GM18873 (cell line): ENCODE measurements at regions not wholly inside any gene's neighbourhood (a gene's known extent, or its start where the extent isn't known, plus 50 kb on each side); places are given as distances from the start of the nearest gene placed in this dataset.

Experiments used
- ATAC-seq: cut with Tn5 transposase; IDR thresholded peaks from one replicate; pipeline ENCODE4 v1.9.1; 2021; ENCODE audit warnings: mild to moderate bottlenecking, moderate library complexity, moderate number of reproducible peaks; ENCODE audit not compliant: unreplicated experiment, low FRiP score

DNA sequence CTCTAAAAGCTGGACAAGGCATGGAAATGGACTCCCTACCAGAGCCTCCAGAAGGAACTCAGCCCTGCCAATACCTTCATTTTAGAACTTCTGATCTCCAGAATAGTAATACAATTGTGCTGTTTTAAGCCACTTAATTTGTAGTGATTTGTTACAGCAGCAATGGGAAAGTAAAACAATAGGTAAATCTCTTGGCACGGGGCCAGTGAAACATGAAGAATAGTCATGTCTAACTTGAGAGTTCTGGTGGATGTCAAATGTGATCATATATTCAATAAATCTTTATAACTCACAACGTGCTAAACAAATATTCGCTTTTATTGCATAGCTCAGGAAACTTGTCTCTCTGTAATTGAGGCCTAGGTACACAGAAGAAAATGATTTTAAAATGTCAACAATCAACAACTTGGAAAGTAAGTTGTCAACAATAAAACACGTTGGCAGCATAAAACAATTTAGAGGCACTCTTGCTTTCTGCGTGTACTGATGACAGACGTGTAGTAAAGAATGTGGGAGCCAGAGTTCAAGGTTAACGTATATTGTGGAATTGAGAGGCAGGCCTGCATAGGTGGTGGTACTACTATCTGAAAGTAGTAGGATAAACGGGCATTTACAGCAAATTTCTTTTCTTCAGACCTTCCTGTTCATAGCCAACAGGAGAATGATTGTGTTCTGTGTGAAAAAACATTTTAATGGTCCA, 140.5 kb upstream of the OPRM1 start:
- no peak for ATAC-seq

DNA sequence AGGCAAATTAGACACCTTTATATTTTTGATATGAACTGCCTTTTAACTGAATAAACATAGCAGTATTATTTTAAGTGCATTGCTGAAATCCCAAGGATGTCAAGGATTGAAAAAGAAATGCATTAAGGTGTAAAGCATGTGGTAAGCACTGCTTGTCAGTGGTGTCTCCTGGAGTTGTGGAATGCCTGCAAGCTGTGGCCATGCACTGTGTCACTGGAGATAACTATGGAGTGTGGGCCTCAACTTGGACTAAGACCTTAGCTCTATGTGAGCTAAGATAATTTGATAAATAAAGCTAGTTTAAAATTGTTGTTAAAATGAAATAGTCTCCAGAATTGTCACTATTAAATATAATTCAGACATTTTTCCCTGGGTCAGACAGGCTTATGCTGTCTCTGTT, 156.6 kb upstream of the OPRM1 start:
- ATAC-seq: no peak

DNA sequence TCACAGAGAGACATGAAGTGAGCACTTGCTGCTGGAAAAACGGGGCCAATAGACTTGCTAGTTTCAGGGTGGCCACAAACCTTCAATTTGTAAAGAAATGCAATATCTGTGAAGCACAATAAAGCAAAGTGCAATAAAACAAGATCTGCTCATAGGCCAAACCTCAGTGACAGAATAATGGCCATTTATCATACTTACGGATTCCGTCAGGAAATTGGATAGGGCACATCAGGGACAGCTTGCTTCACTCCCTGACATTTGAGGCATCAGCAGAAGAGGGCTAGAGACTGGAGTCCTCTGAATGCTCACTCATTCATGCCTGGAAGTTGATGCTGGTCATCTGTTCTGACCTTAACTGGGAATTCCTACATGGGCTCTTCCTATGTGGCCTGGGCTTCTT, 165.5 kb upstream of the OPRM1 start:
- no peak for ATAC-seq

DNA sequence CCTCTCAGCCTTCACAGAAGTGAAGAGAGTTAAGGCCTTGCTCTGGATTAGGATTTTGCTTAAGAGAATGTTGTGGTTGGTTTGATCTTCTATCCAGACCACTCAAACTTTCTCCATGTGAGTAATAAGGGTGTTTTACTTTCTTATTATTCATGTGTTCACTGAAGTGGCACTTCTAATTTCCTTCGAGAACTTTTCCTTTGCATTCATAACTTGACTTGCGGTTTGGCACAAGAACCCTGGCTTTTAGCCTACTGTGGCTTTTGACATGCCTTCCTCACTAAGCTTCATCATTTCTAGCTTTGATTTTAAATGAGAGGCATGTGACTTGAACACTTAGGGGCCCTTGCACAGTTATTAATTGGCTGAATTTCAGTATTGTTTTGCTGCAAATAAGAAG, 166.1 kb upstream of the OPRM1 start:
- no peak for ATAC-seq

DNA sequence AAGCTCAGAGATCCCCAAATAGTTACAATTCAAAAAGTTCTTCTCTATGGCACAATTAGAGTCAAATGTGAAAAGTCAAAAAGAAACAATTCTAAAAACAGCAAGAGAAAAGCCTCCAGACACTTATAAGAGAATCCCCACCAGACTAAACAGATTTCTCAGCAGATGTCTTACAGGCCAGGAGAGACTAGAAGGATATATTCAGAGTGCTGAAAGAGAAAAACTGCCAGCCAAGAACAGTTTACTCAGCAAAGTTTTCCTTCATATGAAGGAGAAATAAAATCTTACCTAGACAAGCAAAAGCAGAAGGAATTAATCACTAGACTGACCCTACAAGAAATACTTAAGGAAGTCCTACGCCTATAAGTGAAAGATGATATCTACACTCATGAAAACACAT, 176.1 kb upstream of the OPRM1 start:
- no peak for ATAC-seq

DNA sequence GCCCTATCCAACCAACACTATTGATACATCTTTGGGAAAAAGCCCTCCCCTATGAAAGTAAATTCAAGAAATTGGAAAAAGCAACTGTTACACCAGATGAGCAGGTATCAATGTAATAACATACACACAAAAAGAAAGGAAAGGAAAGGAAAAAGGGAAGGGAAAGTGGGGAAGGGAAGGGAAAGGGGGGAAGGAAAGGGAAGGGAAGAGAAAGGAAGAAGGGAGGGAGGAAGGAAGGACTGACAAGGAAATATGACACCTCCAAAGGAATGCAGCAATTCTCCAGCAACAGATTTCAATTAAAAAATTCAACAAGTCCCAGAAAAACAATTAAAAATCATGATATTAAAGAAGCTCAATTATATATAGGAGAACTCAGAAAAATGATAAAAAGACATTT, 176.9 kb upstream of the OPRM1 start:
- ATAC-seq: no peak

DNA sequence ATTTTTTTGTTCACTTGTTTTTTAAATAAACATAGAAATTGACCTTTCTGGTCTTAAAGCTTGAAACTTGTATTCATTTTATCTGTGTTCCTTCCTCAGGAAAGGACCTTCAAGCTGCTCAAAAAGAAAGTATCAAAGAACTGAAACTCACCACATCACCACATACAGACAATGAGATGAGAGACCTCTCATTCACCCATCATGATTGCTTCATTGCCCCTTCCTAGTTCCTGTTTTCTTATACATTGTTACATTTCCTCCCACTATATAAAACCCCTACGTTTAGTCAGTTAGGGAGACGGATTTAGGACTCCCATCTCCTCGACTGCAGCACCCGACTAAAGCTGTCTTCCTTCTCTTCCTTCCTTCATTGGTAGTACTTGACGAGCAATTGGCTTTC, 180.5 kb upstream of the OPRM1 start:
- ATAC-seq: no peak

DNA sequence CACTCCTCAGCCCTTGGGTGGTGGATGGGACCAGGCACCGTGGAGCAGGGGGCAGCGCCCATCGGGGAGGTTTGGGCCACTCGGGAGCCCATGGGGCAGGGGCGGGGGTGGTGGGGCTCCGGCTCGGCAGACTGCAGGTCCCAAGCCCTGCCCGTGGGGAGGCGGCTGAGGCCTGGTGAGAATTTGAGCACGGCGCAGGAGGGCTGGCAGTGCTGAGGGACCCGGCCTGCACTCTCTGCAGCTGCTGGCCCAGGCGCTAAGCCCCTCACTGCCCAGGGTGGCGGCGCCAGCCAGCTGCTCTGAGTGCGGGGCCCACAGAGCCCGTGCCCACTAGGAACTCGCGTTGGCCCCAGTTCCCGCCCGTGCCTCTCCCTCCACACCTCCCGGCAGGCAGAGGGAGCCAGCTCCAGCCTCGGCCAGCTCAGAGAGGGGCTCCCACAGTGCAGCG, 182.1 kb upstream of the OPRM1 start:
- no peak for ATAC-seq

DNA sequence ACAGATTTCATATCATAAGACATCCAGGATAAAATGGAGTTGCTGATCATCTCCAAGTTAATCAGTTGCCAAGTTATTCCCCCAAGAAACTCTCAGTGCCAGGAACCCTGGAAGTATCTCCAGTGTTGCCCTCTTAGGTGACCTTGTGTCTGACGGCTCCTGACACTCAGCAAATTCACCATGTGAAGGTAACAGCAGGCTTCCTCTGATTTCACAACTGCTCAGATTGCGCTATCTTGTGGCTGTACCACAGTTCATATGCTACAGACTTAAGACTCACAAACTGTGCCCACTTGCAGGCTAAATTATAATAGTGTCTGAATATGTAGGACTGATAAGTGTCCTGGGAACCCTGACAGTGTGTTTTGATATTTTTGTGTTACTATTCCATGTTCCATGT, 186.6 kb upstream of the OPRM1 start:
- no peak for ATAC-seq

DNA sequence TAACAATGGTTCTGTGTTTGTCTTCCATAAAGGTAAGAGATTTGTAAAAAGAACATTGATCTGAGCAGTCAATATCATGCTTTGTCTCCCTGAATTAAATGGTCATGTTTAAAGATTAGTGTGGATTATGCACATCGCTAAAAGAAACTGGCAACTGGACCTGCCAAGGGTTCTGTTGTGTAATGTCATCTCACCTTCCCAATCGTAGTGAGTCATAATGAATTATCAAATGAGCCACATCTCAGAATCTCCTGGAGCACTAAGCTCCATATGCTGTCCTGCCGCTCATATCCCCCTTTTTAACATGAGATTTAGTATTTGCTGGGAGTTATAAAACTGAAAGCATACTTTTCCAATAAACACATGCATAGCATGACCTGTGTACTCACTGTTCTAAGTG, 187.0 kb upstream of the OPRM1 start:
- ATAC-seq: no peak

DNA sequence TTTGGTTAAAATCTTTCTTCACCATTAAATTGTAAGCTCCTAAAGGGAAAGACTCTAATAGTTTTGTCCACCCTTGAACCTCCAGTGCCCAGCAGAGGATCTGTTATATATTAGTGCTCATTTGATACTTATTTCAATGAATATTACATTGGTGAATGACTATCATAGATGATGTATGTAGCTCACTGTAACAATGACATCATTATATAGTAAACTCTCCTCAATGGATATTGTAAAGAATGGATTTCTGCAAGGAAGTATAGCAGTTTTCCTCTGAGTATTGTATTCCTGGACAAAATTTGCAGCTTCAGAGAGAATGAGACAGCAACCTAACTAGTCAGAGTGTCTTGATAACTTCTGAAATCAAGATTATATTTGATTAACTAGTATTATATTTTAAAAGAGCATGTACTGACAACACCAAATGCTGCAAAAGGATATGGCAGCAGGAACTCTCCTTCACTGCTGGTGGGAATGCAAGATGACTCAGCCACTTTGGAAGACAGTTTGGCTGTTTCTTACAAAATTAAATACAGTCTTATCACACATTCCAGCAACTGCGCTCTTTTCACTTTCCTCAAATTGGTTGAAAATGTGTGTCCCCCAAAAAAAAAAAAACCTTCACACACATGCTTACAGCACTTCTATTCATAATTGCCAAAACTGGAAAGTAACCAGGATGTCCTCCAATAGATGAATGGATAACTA, 189.8 kb upstream of the OPRM1 start:
- ATAC-seq: no peak

DNA sequence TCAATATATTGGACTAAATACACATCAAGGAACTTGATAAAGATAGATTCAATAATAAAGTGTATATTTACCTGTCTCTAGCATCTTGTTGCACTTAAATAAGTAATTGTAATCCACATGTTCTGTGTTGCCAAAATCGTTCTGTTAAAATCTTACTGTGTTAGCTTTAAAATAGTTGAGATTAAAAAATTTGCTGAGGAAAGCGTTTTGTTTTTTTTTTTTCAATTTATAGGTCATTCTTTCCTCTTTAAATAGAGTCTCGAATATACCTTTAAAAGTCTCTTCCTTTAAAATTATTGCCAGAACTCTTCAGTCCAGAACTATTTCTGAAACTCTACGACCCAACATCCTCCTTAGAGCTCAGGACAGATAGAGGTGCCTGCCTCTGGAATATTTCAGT, 195.6 kb upstream of the OPRM1 start:
- ATAC-seq: no peak

DNA sequence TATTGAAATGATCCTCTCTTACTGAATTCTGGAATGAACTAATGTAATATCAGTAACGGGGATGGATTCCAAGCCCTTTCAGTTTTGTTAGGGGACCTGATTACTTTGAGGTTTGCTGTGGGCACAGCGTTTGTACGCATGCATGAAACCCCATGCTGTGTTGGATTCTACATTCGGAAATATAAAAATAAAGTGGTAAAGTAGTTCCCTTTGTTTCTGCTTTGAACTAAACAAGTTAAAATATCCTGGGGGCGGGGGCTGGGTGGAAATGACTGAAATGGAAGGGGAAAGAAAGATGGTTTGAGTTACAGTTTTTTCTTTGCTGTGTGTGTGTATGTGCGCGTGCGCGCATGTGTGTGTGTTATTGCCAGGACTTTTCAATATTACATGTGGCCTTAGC, 196.5 kb upstream of the OPRM1 start:
- no peak for ATAC-seq

DNA sequence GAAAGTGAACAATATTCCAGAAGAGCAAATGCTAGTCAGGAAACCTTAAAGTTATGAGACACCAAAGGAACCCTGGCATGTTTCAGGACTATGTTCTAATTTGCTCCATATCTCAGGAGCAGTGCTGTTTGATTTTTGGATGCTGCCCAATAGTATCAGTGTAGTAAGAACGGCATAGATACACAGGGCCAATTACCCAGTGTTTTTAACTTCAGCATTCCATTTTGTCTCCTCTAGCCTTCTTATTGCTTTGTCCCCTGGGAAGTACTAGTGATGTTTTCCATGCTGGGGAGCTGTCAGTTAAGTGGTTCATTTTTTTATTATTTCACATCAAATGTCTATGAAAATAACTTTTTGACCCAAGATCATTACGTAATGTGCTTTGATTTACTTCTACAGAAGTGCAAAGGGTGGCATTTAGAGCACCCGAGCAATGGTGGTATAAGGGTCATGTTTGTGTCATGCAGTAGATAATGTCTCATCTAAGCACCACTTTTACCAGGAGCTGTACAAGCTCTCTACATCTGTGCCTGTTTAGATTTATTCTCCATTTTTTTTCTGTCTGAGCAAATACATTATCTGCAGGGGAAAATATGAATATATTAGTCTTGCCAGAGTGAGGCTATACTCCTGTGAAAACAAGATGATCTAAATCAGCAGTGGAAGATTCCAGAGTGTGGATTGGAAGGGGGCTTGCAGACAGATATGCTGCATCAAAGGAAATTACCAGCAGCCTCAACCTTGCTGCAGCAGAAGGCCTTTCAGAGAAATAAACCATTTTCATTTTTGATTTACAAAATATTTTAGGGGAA, 198.8 kb upstream of the OPRM1 start:
- ATAC-seq: no peak

DNA sequence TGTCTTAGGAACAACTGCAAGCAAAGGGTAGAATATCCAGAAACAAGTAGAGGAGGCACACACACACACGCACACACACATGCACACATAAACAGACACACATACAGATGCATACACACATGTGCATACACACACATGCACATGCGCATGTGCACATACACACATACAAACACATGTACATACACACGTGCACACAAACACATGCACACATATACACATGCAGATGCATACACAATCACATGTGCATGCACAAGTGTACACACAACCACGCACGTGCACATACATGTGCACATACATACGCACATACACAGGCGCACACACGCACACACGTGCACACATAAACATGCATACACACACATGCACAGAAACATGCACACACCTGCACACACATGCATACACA, 206.5 kb upstream of the OPRM1 start:
- no peak for ATAC-seq

DNA sequence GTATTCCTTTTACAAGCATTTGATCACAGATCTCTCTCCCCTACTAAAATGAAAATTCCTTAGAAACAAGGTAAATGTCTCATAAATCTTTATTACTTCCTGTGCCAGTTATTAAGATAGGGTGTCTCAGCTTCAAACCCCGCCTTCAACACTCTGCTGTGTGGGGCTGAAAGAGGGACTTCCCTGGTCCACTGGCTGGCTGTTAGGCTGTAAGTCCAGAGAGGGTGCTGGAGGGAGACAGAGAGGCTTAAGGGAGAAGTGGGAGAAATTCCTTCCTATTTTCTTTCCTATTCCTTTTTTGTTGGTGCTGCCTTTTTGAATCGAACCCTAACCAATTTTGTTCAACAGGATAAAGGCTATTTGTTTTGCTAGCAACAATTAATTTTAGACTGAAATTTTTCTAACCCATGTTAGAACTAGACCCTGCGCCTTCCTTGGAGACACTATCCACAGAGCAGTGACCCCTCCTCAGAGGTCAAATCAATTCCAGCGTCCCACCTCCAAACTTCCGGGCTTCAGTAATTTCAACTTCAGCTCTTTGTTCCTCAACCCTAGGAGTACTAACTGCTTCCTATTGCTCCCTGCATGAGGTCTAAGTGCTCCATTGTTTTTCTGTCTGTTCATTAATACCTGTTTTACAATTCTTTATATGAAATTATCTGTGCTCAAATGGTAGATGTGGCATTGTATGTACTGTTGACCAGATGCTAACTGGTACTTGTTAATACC, 207.5 kb upstream of the OPRM1 start:
- ATAC-seq: no peak

DNA sequence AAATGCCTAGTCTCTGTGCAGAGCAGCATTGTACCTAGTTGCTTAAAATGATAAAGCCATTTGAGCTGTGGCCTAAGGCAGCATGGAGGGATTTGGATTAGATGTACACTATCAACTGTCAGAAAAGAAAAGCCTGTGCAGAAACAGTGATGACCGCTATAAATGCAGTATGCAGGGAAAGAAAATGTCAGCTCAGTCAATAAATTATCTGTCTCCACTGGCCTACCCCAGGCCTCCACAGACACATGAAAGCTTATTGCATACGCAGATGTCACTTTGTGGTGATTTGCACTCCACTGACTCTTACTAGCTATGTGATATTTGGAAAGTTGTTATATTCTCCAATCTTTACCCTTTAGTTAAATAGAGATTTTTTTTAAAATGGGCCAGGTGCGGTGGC, 221.9 kb upstream of the OPRM1 start:
- ATAC-seq: no peak

DNA sequence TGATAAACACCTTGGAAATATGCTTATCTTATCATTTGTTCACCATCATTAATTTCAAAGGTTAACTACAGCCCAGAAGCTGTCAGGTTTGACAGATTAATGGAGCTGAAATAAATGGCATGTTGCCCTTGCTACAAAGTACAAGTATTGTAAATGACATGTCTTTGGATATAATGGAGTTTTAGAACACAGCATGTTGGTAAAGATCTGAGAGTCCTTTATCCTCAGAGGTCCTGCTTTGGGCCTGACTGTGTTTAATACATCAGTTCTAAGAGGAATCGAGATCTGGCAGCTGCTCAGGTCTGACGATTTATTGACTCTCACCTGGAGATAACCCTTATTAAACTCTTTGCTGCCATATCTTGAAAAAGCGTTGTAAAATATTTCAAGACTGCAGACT, 222.7 kb upstream of the OPRM1 start:
- ATAC-seq: no peak

DNA sequence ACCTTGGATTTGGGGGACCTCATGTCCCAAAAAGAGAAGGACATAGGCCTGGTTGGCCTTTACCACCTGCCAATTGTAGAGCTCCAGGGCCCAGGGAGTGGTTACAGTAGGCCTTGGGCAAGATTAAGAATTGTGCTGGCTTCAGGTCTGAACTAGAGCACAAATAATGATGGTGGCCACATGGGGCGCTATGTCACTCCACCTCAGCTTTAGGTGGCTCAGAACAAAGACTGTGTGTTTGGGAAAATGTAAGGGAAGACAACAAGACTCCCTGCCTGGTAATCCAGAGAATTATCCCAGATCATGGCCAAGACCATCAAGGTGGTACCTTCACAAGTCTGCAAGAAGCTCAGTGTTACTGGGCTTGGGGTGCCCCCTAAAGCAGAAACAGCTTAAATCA, 224.9 kb upstream of the OPRM1 start:
- ATAC-seq: no peak

DNA sequence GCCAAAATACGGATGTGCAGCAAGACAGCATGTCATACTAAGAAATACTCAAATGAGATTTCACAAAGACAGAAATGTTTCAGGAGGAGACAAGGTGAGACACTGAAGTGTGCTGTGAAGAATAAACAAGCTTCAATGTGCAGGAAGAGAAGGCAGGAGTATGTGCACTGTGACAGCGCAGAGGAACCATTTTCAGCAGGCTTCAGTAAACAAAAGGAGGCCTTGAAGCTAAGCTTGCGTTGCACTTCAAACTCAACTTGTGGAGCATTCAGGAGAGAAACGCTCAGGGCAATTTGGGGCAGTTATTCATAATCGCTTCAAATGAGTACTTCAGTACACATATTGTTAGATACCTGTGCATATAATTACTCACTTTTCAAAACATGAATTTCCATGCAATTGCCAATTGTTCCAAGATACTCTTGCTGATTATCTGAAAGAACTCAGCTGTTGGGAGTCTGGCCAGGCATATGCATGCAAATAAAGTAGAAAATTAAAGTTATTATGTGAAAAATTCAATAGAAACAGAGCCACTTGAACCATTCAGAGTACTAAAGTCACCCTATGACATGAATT, 234.2 kb upstream of the OPRM1 start:
- no peak for ATAC-seq

DNA sequence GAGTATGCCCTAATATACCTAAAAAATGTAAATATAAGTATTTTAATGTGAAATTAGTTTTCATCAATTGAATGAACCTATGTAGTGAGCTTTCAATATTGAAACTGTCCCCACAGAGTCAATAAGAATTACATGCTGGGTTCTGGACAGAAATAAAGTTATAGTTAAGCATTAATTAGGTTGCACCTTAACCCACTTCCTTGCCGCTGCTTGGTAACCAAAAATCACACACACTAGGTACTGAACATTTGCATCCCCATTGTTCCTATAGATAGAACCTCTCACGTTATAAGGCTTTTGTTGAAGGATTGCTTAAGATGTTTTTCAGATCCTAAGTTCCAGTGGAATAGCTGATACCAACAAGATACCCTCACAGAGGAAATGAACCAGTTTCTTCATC, 237.1 kb upstream of the OPRM1 start:
- no peak for ATAC-seq
